GM12873 (cell line): ENCODE measurements at regions not wholly inside any gene's neighbourhood (a gene's known extent, or its start where the extent isn't known, plus 50 kb on each side); places are given as distances from the start of the nearest gene placed in this dataset.

Source experiments
- CTCF ChIP-seq: IDR thresholded peaks from 2 replicates; pipeline ENCODE4 v1.5.1; 2012; ENCODE audit warnings: low read depth, mild to moderate bottlenecking, moderate library complexity, low read length, control low read depth; ENCODE audit not compliant: insufficient read depth; ENCODE audit errors: missing control alignments

- no peak for TF ChIP-seq CTCF
Measured at GRCh38 chr3:28950614-28951013, 330.3 kb upstream of the RBMS3 start.

GRCh38 chr3:28951772-28952556 lies 328.9 kb upstream of the RBMS3 start:
- TF ChIP-seq CTCF: peak; percentile 13

GRCh38 chr3:28958656-28959055 lies 322.2 kb upstream of the RBMS3 start:
- no peak for TF ChIP-seq CTCF

- TF ChIP-seq CTCF: no peak
Measured at GRCh38 chr3:28971156-28971555, 309.7 kb upstream of the RBMS3 start.

- no peak for TF ChIP-seq CTCF
Measured at GRCh38 chr3:28972921-28973320, 307.9 kb upstream of the RBMS3 start.

GRCh38 chr3:28973609-28974008 lies 307.3 kb upstream of the RBMS3 start:
- no peak for TF ChIP-seq CTCF

- TF ChIP-seq CTCF: no peak
Measured at GRCh38 chr3:28978092-28978491, 302.8 kb upstream of the RBMS3 start.
